ENCODE measurements at regions not wholly inside any gene's neighbourhood (a gene's known extent, or its start where the extent isn't known, plus 50 kb on each side); places are given as distances from the start of the nearest gene placed in this dataset.
"Not testable (repeated sequence)": the region's sequence is repeated elsewhere in the genome, so short reads cannot be mapped to it uniquely, and the experiment has no call there.

DNA sequence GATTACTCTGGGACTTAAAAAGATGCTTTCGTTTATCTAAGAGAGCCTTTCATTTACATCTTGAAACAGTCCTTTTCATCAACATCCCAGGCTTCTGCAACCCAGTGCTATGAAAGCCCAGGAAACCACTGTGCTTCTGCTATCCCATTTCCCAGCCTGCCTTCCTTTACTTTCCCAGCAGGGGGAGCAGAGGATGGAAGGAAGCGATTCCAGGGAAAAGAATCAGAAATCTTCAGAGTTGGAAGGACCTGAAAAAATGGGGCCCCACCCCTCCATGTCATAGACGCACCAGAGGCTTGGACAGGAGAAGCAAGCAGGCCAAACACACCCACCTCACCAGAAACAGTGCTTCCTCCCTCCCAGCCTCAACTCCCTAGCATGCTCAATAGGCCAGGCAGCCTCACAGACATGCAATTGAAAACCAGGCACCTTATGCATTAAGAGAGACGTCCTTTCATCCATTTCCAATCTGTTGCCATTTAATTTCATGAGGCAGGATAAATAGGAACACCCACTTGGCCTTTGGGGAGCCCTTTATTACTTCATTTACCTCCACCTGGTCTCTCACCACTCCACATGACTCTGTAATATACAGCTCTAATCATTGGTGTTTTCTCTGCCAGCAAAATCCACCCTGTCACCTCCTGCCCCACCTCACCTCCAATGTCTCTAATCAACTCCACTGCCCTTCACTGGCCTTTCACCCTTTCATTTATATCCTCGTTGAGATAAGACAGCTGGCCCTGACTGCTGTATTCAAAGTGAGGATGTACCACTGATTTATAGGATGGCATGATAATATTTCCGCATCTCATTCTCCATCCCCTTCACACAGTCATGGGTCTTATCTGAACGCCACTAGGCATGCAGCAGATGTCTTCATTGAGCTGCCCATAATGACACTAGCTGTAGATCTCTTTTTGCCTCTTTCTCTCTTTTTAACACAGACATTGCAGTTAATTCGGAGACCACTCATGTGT lies 583.9 kb downstream of the NTRK3 start:
- Histone ChIP-seq H3K9ac (ENCODE audit: low read length) (no peak overlapping the region), H3K4me3 (ENCODE audit: low read length) (no peak overlapping the region), H3K4me1 (ENCODE audit: control insufficient read depth, insufficient read depth, low read length) (no peaks in the 10 kb centered on the region), H3K9me3 (ENCODE audit: control insufficient read depth, low read length) (peaks cover 13% of the 10 kb centered on the region), H3K36me3 (ENCODE audit: control insufficient read depth, insufficient read depth, low read length, severe bottlenecking) (no peaks in the 10 kb centered on the region), H3K27me3 (replicated peaks; ENCODE audit: control insufficient read depth, insufficient read depth, low read length) (peaks cover 15% of the 10 kb centered on the region)
- peak; percentile 66 for DNase-seq (ENCODE audit: low read depth)

DNA sequence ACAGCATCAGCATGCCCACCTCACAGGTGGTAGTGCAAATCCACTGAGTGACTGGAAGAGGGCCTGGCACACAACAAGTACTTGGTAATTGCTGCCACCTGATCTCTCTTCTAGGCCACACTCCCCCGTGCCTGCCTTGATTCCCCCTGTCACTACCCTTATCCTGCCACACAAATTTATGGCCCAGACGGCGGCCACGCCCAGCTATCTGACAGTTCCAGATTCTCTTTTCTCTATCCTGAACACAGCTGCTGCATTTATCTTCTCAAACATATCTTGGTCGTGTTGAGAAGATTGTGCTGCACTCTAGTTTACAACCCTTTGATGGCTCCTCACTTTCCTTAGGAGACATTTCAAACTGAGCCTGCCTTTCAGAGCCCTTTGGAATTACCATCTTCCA lies 585.2 kb downstream of the NTRK3 start:
- Histone ChIP-seq H3K36me3 (ENCODE audit: control insufficient read depth, insufficient read depth, low read length, severe bottlenecking) (no peaks in the 10 kb centered on the region), H3K27me3 (replicated peaks; ENCODE audit: control insufficient read depth, insufficient read depth, low read length) (peaks cover 15% of the 10 kb centered on the region), H3K9me3 (ENCODE audit: control insufficient read depth, low read length) (peaks cover 8% of the 10 kb centered on the region), H3K4me3 (ENCODE audit: low read length) (no peak overlapping the region), H3K4me1 (ENCODE audit: control insufficient read depth, insufficient read depth, low read length) (no peaks in the 10 kb centered on the region), H3K9ac (ENCODE audit: low read length) (no peak overlapping the region)
- no peak for DNase-seq (ENCODE audit: low read depth)

DNA sequence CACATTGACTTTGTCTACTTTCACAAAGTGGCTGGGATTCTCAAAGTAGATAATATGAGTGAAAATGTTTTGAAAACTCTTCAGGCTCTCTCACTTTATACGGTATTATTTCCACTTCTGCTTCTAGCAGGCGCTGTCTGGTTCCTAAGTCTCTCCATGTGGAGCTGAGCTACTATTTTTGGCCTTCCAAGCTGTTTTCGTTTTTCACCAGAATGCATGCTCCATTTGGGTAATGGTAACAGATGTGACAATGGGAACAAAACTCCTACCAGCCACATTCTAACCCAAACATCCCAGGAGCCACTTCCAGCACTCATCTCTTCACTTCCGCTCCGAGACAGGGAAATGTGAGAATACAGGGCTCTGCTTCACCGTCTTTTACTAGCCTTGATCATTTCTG lies 586.7 kb downstream of the NTRK3 start:
- H3K9ac ChIP-seq (ENCODE audit: low read length) = no peak overlapping the region
- H3K4me3 ChIP-seq (ENCODE audit: low read length) = no peak overlapping the region
- no peaks in the 10 kb centered on the region for H3K36me3 ChIP-seq (ENCODE audit: control insufficient read depth, insufficient read depth, low read length, severe bottlenecking)
- no peaks in the 10 kb centered on the region for H3K4me1 ChIP-seq (ENCODE audit: control insufficient read depth, insufficient read depth, low read length)
- no peak for DNase-seq (ENCODE audit: low read depth)
- peaks cover 8% of the 10 kb centered on the region for H3K9me3 ChIP-seq (ENCODE audit: control insufficient read depth, low read length)
- peaks cover 15% of the 10 kb centered on the region for H3K27me3 ChIP-seq (replicated peaks; ENCODE audit: control insufficient read depth, insufficient read depth, low read length)

DNA sequence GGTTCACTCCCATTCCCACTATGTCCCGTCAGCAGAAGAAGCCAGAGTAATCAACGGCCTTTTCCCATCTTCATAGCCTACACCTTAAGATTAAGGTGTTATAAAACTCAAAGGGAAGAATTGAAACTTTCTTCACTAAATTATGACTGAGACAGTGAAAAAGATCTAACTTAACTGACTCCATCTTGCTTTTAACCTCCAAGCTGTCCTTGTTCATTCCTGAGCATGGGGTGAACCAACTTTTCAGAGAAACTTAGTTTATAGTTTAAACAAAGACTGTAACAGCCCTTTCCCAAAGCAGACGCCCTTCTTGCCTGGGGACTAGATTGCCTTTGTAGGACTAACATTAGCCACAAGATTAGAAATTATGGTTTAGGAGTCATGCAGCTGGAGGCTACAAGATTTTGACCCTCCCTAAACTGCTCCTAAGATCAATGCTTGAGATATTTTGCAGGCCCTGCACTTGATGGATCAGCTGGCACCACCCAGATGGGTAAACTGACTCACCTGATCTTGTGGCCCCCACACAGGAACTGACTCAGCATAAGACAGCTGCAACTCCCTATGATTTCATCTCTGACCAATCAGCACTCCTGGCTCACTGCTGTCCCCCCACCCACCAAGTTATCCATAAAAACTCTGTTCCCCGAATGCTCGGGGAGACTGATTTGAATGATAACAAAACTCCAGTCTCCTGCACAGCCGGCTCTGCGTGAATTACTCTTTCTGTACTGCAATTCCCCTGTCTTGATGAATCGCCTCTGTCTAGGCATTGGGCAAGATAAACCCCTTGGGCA lies 587.6 kb downstream of the NTRK3 start:
- not testable (repeated sequence) for H3K4me3 ChIP-seq (ENCODE audit: low read length); H3K36me3 ChIP-seq (ENCODE audit: control insufficient read depth, insufficient read depth, low read length, severe bottlenecking); DNase-seq (ENCODE audit: low read depth); H3K9me3 ChIP-seq (ENCODE audit: control insufficient read depth, low read length); H3K9ac ChIP-seq (ENCODE audit: low read length); H3K4me1 ChIP-seq (ENCODE audit: control insufficient read depth, insufficient read depth, low read length)
- peaks cover 15% of the 10 kb centered on the region for H3K27me3 ChIP-seq (replicated peaks; ENCODE audit: control insufficient read depth, insufficient read depth, low read length)

DNA sequence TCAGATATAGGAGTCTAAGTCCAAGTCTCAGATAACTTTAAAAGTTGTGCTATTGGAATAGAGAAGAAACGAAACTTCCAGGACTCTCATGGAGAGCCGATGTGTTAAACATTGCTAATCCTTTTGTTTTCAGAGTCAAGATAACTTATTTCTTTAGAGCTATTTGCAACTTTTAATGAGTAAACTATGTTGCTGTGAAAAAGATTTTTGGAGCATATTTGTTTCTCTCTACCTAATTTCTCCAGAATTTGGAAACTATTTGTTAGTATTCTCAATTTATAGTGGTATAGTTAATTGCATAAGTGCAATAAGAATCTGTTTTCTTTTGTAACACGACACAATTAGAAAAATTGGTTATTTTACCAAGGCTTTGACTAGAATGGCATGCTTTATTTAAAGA lies 588.9 kb downstream of the NTRK3 start:
- DNase-seq (ENCODE audit: low read depth) = no peak
- Histone ChIP-seq H3K9me3 (ENCODE audit: control insufficient read depth, low read length) (peaks cover 8% of the 10 kb centered on the region), H3K27me3 (replicated peaks; ENCODE audit: control insufficient read depth, insufficient read depth, low read length) (peaks cover 5% of the 10 kb centered on the region), H3K36me3 (ENCODE audit: control insufficient read depth, insufficient read depth, low read length, severe bottlenecking) (no peaks in the 10 kb centered on the region), H3K9ac (ENCODE audit: low read length) (no peak overlapping the region), H3K4me3 (ENCODE audit: low read length) (no peak overlapping the region), H3K4me1 (ENCODE audit: control insufficient read depth, insufficient read depth, low read length) (no peaks in the 10 kb centered on the region)

DNA sequence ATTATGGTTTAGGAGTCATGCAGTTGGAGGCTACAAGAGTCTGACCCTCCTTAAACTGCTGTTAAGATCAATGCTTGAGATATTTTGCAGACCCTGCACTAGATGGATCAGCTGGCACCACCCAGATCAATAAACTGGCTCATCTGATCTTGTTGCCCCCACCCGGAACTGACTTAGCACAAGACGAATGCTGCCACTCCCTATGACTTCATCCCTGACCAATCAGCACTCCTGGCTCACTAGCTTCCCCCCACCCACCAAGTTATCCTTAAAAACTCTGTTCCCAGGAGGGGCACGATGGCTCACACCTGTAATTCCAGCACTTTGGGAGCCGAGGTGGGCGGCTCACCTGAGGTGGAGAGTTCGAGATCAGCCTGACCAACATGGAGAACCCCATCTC lies 594.0 kb downstream of the NTRK3 start:
- Histone ChIP-seq H3K27me3 (replicated peaks; ENCODE audit: control insufficient read depth, insufficient read depth, low read length) (no peaks in the 10 kb centered on the region), H3K9ac (ENCODE audit: low read length) (no peak overlapping the region), H3K9me3 (ENCODE audit: control insufficient read depth, low read length) (peaks cover 3% of the 10 kb centered on the region), H3K36me3 (ENCODE audit: control insufficient read depth, insufficient read depth, low read length, severe bottlenecking) (no peaks in the 10 kb centered on the region), H3K4me1 (ENCODE audit: control insufficient read depth, insufficient read depth, low read length) (no peaks in the 10 kb centered on the region), H3K4me3 (ENCODE audit: low read length) (no peak overlapping the region)
- DNase-seq (ENCODE audit: low read depth) = no peak

DNA sequence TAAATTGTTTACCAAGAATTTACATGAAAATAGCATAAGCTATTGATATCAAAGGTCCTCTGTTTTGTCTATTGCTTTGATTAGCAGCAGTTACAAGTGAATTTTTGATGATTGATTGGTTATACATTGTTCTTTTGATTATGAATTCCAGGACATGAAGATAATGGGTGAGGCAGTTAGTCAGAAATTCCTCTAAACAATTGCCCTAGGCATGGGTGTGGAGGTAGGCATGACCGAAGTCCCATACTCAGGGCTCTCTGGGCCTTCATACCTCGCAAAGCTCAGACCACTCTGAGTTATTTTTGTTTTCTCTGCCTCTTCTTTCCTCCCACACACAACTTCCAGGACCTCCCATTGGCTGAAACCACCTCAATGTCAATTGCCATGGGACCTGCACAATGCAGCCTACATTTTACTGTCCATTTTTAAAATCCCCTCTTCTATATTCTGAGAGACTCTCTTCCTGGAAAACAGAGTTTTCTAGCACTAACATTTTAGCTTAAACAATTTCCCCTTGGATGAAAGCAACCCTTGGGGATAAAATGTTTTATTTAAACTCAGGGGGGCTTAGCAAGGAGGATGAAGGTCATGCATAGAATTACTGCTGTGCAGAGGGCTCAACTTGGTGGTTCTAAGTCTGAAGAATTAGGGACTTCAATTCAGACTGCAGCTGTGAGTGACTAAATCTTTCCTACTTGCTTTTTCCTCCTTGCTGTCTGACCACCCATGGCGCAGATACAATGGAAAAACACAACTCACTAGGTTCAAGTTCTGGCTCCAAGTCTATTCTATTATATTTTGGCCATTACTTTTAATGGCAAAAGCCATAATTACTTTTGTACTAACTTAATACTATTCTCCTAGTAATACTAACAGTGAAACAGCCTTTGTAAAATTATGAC lies 594.8 kb downstream of the NTRK3 start:
- H3K4me1 ChIP-seq (ENCODE audit: control insufficient read depth, insufficient read depth, low read length) = no peaks in the 10 kb centered on the region
- no peak overlapping the region for H3K9ac ChIP-seq (ENCODE audit: low read length)
- no peak for DNase-seq (ENCODE audit: low read depth)
- no peaks in the 10 kb centered on the region for H3K36me3 ChIP-seq (ENCODE audit: control insufficient read depth, insufficient read depth, low read length, severe bottlenecking)
- no peaks in the 10 kb centered on the region for H3K9me3 ChIP-seq (ENCODE audit: control insufficient read depth, low read length)
- H3K27me3 ChIP-seq (replicated peaks; ENCODE audit: control insufficient read depth, insufficient read depth, low read length) = no peaks in the 10 kb centered on the region
- no peak overlapping the region for H3K4me3 ChIP-seq (ENCODE audit: low read length)

DNA sequence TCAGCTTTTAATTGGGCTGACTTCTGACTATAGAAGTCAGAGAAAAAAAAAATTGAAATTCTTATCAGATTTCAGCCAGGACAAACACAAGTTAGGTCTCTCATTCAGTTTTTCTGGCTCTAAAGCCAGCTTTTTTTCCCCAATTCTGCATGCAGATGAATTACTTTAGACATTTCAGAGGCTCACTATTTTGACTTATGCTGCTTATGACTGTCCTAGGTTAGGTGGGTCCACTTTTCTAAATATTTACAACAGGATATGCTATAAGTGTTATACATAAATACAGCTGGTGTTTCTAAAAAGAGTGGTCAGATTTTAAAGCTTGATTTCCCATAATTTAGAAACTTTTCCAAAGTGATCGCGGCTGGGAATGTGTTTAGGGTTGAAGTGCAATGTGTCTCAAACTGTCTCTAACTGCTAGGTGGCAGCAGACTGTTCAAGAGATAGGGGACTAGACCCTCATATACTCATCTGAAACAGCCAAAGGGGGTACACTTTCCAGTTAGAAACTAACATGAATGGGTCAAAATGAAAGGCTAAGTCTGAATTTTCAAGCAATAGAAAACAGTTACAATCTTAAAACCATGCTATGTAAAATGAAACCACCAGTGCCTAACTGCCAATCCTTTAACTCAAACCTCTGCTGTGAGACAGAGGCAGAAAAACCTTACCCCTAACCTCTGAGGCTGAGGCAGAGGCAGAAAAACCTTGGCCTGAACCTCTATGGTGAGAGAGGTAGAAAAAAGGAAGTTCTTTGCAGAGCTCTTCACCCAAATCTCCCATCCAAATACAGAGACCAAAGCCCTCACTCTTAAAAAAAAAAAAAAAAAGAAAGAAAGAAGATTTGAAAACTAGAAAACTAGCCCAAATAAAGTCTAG lies 596.0 kb downstream of the NTRK3 start:
- H3K9me3 ChIP-seq (ENCODE audit: control insufficient read depth, low read length) = no peaks in the 10 kb centered on the region
- H3K4me3 ChIP-seq (ENCODE audit: low read length) = no peak overlapping the region
- no peaks in the 10 kb centered on the region for H3K4me1 ChIP-seq (ENCODE audit: control insufficient read depth, insufficient read depth, low read length)
- H3K36me3 ChIP-seq (ENCODE audit: control insufficient read depth, insufficient read depth, low read length, severe bottlenecking) = no peaks in the 10 kb centered on the region
- no peak for DNase-seq (ENCODE audit: low read depth)
- H3K27me3 ChIP-seq (replicated peaks; ENCODE audit: control insufficient read depth, insufficient read depth, low read length) = no peaks in the 10 kb centered on the region
- no peak overlapping the region for H3K9ac ChIP-seq (ENCODE audit: low read length)

DNA sequence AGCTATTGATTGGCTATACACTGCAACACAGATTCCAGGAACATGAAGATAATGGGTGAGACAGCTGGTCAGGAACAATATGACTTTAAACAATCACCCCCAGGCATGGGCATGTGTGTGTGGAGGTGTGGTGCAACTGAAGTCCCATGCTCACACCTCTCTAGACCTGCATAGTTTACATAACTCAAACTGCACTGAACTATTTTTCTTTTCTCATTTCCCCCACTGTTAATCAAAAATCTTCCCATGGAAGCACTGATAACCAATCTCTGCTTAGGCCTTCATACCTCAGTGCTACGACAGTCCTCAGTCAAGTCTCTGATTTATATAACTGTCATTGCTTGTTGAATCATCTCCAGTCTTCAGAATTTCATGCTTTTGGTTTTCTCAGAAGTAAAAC lies 600.2 kb downstream of the NTRK3 start:
- H3K4me1 ChIP-seq (ENCODE audit: control insufficient read depth, insufficient read depth, low read length) = no peaks in the 10 kb centered on the region
- H3K9me3 ChIP-seq (ENCODE audit: control insufficient read depth, low read length) = no peaks in the 10 kb centered on the region
- no peaks in the 10 kb centered on the region for H3K27me3 ChIP-seq (replicated peaks; ENCODE audit: control insufficient read depth, insufficient read depth, low read length)
- H3K36me3 ChIP-seq (ENCODE audit: control insufficient read depth, insufficient read depth, low read length, severe bottlenecking) = no peaks in the 10 kb centered on the region
- H3K9ac ChIP-seq (ENCODE audit: low read length) = no peak overlapping the region
- DNase-seq (ENCODE audit: low read depth) = no peak
- H3K4me3 ChIP-seq (ENCODE audit: low read length) = no peak overlapping the region

DNA sequence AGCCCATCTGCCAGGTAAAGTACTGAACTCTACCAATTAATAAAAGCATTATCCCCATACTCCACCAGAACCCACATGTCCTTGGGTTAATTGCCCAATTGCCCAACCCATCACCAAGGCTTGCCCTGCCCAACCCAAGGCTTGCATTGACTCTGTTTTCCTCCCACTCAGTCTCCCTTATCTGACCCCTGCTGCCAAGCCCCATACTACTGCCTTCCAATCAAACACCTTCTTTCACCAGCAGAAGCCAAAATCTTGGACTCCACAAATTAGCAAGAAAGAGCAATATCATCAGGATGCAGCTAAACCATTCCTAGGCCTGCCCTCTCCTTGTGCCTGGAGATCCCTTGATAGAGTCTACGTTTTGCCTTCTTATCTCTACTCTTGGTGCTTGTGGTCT lies 602.9 kb downstream of the NTRK3 start:
- Histone ChIP-seq H3K36me3 (ENCODE audit: control insufficient read depth, insufficient read depth, low read length, severe bottlenecking) (no peaks in the 10 kb centered on the region), H3K4me3 (ENCODE audit: low read length) (no peak overlapping the region), H3K9me3 (ENCODE audit: control insufficient read depth, low read length) (no peaks in the 10 kb centered on the region), H3K4me1 (ENCODE audit: control insufficient read depth, insufficient read depth, low read length) (no peaks in the 10 kb centered on the region), H3K9ac (ENCODE audit: low read length) (no peak overlapping the region), H3K27me3 (replicated peaks; ENCODE audit: control insufficient read depth, insufficient read depth, low read length) (no peaks in the 10 kb centered on the region)
- no peak for DNase-seq (ENCODE audit: low read depth)

Measured in adipocyte (in vitro differentiated cells).